GM21619 (cell line): ENCODE measurements at regions not wholly inside any gene's neighbourhood (a gene's known extent, or its start where the extent isn't known, plus 50 kb on each side); places are given as distances from the start of the nearest gene placed in this dataset.
A peak's percentile ranks its signal among the peaks of the same experiment; 100 is the strongest.
"Not testable (repeated sequence)": the region's sequence is repeated elsewhere in the genome, so short reads cannot be mapped to it uniquely, and the experiment has no call there.

Experiments
- ATAC-seq: cut with Tn5 transposase; IDR thresholded peaks from one replicate; pipeline ENCODE4 v1.9.1; 2021; ENCODE audit not compliant: unreplicated experiment

DNA sequence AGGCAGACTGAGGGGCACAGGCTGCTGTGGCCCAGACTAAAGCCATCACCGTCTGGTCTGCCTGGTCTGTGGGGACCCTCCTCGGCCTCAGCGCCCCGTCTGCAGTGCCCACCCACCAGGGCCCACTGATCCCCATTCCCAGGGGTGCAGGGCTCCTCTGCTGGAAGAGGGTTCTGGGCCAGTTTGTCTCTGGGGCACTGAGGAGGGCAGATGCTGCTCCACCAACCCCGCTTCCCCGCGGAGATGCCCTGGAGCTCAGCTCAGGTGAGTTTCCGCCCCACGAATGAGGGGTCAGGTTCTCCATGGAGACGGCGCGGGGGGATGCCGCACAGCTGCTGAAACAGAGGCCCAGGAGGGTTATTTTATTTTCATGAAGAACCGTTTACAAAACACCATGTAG, 263.3 kb upstream of the SFSWAP start:
- ATAC-seq, result not testable (repeated sequence)

- ATAC-seq, result no peak
Observed at GRCh38 chr12:131448254-131448795, 262.6 kb upstream of the SFSWAP start.

DNA sequence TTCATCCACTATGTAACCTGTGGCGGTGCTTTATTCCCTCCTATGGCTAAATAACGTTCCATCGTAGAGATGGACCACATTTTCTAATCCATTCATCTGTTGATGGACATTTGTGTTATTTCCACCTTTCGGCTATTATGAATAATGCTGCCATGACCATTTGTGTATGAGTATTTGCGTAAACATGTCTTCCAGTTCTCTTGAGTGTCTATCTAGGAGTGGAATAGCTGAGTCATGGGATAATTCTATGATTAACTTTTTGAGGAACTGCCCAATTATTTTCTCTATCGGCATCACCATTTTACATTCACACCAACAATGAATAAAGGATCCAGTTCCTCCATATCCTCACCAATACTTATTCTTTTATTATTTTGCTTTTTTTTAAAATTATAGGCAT, 261.9 kb upstream of the SFSWAP start:
- ATAC-seq, result no peak

- no peak for ATAC-seq
Observed at GRCh38 chr12:131452444-131452860, 258.4 kb upstream of the SFSWAP start.

GRCh38 chr12:131454418-131455217, 256.3 kb upstream of the SFSWAP start:
- peak; percentile 86 for ATAC-seq

DNA sequence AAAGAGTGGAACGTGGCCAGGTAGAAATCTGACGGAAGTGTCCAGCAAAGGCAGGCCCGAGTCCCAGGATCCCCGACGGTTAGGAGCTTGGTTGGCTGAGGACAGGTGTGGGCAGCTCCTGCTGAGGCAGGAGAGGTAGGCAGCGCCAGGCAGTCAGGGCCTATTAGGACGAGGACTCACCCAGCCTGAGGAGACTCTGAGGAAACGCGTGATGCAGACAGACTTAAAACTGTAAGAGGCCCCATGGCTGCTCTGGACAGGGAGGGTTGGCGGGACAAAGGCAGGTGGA, 255.7 kb upstream of the SFSWAP start:
- ATAC-seq, result no peak

GRCh38 chr12:131455581-131456110, 255.2 kb upstream of the SFSWAP start:
- ATAC-seq, result no peak

- no peak for ATAC-seq
Observed at GRCh38 chr12:131456301-131457027, 254.4 kb upstream of the SFSWAP start.

GRCh38 chr12:131457028-131457310, 253.9 kb upstream of the SFSWAP start:
- no peak for ATAC-seq

GRCh38 chr12:131457331-131458047, 253.4 kb upstream of the SFSWAP start:
- ATAC-seq, result no peak

- ATAC-seq, result no peak
Observed at GRCh38 chr12:131458048-131458374, 252.9 kb upstream of the SFSWAP start.

GRCh38 chr12:131458931-131459772, 251.7 kb upstream of the SFSWAP start:
- no peak for ATAC-seq

DNA sequence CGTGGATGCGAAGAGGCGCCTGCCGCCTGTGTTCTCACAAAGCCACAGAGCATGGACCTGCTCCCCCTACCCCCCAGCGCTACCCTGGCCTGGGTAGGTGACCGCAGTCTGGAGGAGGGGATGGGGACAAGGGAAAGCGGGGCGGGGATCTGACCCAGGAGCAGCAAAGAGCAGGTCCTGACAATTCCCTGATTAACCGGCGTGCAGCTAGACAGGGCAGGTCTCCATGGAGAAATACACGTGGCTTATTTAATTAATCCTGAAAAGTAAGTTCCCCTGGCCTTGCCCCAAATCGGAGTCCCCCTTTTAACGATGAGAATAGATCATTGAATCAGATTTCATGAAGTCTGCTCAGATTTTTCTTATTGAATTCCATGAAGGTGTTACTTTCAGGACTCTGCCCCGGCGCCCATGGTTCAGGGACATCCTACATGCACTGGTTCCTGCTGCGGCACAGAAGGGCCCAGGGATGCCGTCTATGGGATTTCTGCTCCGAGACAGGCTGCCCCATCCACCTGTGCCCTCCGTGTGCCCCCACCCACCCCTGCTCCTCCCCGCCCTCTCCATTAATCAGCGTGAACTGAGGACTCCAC, 251.0 kb upstream of the SFSWAP start:
- no peak for ATAC-seq

GRCh38 chr12:131460520-131460919, 250.4 kb upstream of the SFSWAP start:
- ATAC-seq, result no peak

DNA sequence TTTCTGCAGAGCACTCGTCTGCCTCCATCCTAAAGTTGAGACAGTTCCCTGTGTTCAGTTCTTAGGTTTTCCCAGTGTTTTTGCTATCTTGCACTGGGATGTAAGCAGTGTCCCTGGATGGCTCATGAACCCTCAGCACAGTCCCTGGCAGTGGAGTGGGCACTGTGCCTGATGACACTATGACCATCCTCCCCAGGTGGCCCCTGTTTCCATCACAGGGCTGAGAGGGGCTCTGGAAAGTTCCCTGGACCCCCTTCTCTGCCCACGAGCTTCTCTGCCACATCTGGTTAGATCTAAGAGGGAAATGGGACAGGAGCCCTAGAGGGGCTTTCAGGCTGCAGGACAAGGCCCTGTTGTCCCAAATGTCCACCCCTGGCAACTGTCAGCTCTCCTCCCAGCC, 249.8 kb upstream of the SFSWAP start:
- ATAC-seq, result no peak

DNA sequence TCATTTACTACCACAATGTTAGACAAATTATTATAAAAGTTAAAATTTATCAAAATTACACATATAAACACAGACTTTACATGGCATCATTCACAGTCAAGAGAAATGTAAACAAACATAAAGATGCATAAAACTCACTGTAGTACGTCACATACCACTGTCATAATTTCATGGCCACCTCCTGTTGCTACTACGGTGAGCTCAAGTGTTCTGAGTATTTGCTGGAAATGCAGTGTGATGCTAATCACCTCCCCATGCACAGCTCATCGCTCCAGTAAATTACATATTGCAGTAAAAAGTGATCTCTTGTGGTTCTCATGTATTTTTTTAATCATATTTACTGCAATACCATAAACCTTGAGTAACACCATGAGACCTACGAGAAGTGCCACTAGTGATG, 247.7 kb upstream of the SFSWAP start:
- no peak for ATAC-seq

GRCh38 chr12:131464081-131464480, 246.8 kb upstream of the SFSWAP start:
- no peak for ATAC-seq

GRCh38 chr12:131466306-131466705, 244.6 kb upstream of the SFSWAP start:
- ATAC-seq, result no peak

- no peak for ATAC-seq
Observed at GRCh38 chr12:131466932-131467331, 244.0 kb upstream of the SFSWAP start.

- no peak for ATAC-seq
Observed at GRCh38 chr12:131468206-131468605, 242.7 kb upstream of the SFSWAP start.

DNA sequence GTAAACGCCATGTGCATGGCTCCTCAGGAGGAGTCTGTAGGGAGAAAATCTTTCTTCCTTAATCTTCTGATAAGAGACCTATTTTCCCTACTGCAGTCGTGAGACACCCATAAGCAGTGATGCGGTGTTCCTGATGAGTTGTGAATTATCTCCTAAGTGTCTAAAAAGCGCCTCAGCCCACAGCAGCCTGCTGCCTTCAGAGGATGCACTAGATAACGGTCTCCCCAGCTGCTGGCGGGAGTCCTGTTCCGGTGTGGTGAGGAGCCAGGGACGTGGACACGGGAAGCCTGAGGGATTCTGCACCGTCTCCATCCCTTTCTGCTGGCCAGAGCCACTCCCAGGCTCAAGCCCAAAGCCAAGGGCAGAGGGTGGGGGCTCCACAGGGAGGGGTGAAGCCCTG, 240.9 kb upstream of the SFSWAP start:
- ATAC-seq, result not testable (repeated sequence)
